ENCODE measurements at regions not wholly inside any gene's neighbourhood (a gene's known extent, or its start where the extent isn't known, plus 50 kb on each side); places are given as distances from the start of the nearest gene placed in this dataset.

GRCh38 chr14:80100681-80101080 lies 110.6 kb downstream of the DIO2 start:
- DNase-seq (ENCODE audit: low read depth) = no peak
- H3K4me3 ChIP-seq (ENCODE audit: low read length) = no peak overlapping the region
- TF ChIP-seq CTCF (IDR thresholded peaks at IDR 0.05; ENCODE audit: insufficient read depth, low read depth, low read length, missing control alignments) = no peak

GRCh38 chr14:80095623-80096022 lies 115.7 kb downstream of the DIO2 start:
- TF ChIP-seq CTCF (IDR thresholded peaks at IDR 0.05; ENCODE audit: insufficient read depth, low read depth, low read length, missing control alignments) = no peak
- peak; percentile 3 for DNase-seq (ENCODE audit: low read depth)
- no peak overlapping the region for H3K4me3 ChIP-seq (ENCODE audit: low read length)

- DNase-seq (ENCODE audit: low read depth) = no peak
- no peak for TF ChIP-seq CTCF (IDR thresholded peaks at IDR 0.05; ENCODE audit: insufficient read depth, low read depth, low read length, missing control alignments)
Observed at GRCh38 chr14:80087411-80087810, 123.9 kb downstream of the DIO2 start.

GRCh38 chr14:80084196-80084595 lies 127.1 kb downstream of the DIO2 start:
- no peak for DNase-seq (ENCODE audit: low read depth)
- no peak overlapping the region for H3K4me3 ChIP-seq (ENCODE audit: low read length)
- no peak for TF ChIP-seq CTCF (IDR thresholded peaks at IDR 0.05; ENCODE audit: insufficient read depth, low read depth, low read length, missing control alignments)

More at GRCh38 chr14:80087411-80087810, 123.9 kb downstream of the DIO2 start:
- no peak overlapping the region for H3K4me3 ChIP-seq (ENCODE audit: low read length)

GRCh38 chr14:80080601-80081000 lies 130.7 kb downstream of the DIO2 start:
- H3K4me3 ChIP-seq (ENCODE audit: low read length) = no peak overlapping the region
- no peak for DNase-seq (ENCODE audit: low read depth)
- no peak for TF ChIP-seq CTCF (IDR thresholded peaks at IDR 0.05; ENCODE audit: insufficient read depth, low read depth, low read length, missing control alignments)

GRCh38 chr14:80078501-80078900 lies 132.8 kb downstream of the DIO2 start:
- no peak for TF ChIP-seq CTCF (IDR thresholded peaks at IDR 0.05; ENCODE audit: insufficient read depth, low read depth, low read length, missing control alignments)
- DNase-seq (ENCODE audit: low read depth) = no peak
- no peak overlapping the region for H3K4me3 ChIP-seq (ENCODE audit: low read length)

- TF ChIP-seq CTCF (IDR thresholded peaks at IDR 0.05; ENCODE audit: insufficient read depth, low read depth, low read length, missing control alignments) = no peak
- no peak for DNase-seq (ENCODE audit: low read depth)
- no peak overlapping the region for H3K4me3 ChIP-seq (ENCODE audit: low read length)
Observed at GRCh38 chr14:80077262-80077661, 134.0 kb downstream of the DIO2 start.
